ENCODE measurements at regions not wholly inside any gene's neighbourhood (a gene's known extent, or its start where the extent isn't known, plus 50 kb on each side); places are given as distances from the start of the nearest gene placed in this dataset.
"Not testable (repeated sequence)": the region's sequence is repeated elsewhere in the genome, so short reads cannot be mapped to it uniquely, and the experiment has no call there.

GRCh38 chr2:211175956-211176355, 619.6 kb downstream of the CPS1 start:
- no peaks in the 10 kb centered on the region for H3K9me3 Mint-ChIP-seq
- H3K27ac Mint-ChIP-seq = no peak overlapping the region
- no peaks in the 10 kb centered on the region for H3K4me1 Mint-ChIP-seq (ENCODE audit: low read depth)
- no peaks in the 10 kb centered on the region for H3K27me3 Mint-ChIP-seq
- no peak overlapping the region for H3K4me3 Mint-ChIP-seq
- intact Hi-C loops (cut with micrococcal nuclease) = no loop called here
- H3K36me3 Mint-ChIP-seq (ENCODE audit: low read depth) = no peaks in the 10 kb centered on the region

GRCh38 chr2:211176514-211177141, 620.2 kb downstream of the CPS1 start:
- no peaks in the 10 kb centered on the region for H3K9me3 Mint-ChIP-seq
- H3K27me3 Mint-ChIP-seq = no peaks in the 10 kb centered on the region
- no peaks in the 10 kb centered on the region for H3K4me1 Mint-ChIP-seq (ENCODE audit: low read depth)
- H3K27ac Mint-ChIP-seq = no peak overlapping the region
- no peaks in the 10 kb centered on the region for H3K36me3 Mint-ChIP-seq (ENCODE audit: low read depth)
- H3K4me3 Mint-ChIP-seq = no peak overlapping the region
- intact Hi-C loops (cut with micrococcal nuclease) = no loop called here

GRCh38 chr2:211181626-211182025, 625.2 kb downstream of the CPS1 start:
- Mint-ChIP-seq H3K4me3 (no peak overlapping the region), H3K27ac (no peak overlapping the region), H3K4me1 (ENCODE audit: low read depth) (no peaks in the 10 kb centered on the region), H3K36me3 (ENCODE audit: low read depth) (no peaks in the 10 kb centered on the region), H3K27me3 (no peaks in the 10 kb centered on the region), H3K9me3 (no peaks in the 10 kb centered on the region)
- intact Hi-C loops (cut with micrococcal nuclease) = no loop called here

GRCh38 chr2:211187602-211188001, 631.2 kb downstream of the CPS1 start:
- no peaks in the 10 kb centered on the region for H3K36me3 Mint-ChIP-seq (ENCODE audit: low read depth)
- no peaks in the 10 kb centered on the region for H3K27me3 Mint-ChIP-seq
- H3K27ac Mint-ChIP-seq = no peak overlapping the region
- H3K4me3 Mint-ChIP-seq = no peak overlapping the region
- no peaks in the 10 kb centered on the region for H3K9me3 Mint-ChIP-seq
- H3K4me1 Mint-ChIP-seq (ENCODE audit: low read depth) = no peaks in the 10 kb centered on the region
- intact Hi-C loops (cut with micrococcal nuclease) = no loop called here

GRCh38 chr2:211203986-211204385, 647.6 kb downstream of the CPS1 start:
- Mint-ChIP-seq H3K36me3 (ENCODE audit: low read depth) (no peaks in the 10 kb centered on the region), H3K9me3 (peaks cover 15% of the 10 kb centered on the region), H3K4me1 (ENCODE audit: low read depth) (no peaks in the 10 kb centered on the region), H3K4me3 (no peak overlapping the region), H3K27ac (no peak overlapping the region), H3K27me3 (no peaks in the 10 kb centered on the region)
- intact Hi-C loops (cut with micrococcal nuclease) = no loop called here

GRCh38 chr2:211204456-211204855, 648.1 kb downstream of the CPS1 start:
- intact Hi-C loops (cut with micrococcal nuclease) = no loop called here
- H3K4me1 Mint-ChIP-seq (ENCODE audit: low read depth) = no peaks in the 10 kb centered on the region
- H3K27ac Mint-ChIP-seq = no peak overlapping the region
- H3K9me3 Mint-ChIP-seq = peaks cover 15% of the 10 kb centered on the region
- no peaks in the 10 kb centered on the region for H3K36me3 Mint-ChIP-seq (ENCODE audit: low read depth)
- no peaks in the 10 kb centered on the region for H3K27me3 Mint-ChIP-seq
- H3K4me3 Mint-ChIP-seq = no peak overlapping the region

DNA sequence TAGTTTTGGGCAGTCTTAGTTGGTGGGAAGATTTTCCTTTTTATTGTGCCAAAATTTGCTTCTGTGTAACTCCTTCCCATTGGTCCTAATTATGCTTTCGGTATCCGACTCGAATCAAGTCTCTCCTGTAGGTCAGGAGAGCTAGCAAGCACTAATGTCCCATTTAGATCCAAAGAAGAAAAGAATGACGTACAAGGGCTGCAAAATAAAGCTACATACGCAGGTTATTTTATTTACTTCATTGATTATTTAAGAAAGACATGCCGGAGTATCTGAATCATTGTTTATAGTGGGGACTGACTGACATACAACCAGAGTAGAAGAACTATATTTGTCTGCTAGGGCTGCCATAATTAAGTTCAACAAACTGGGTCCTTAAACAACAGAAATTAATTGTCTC, 648.5 kb downstream of the CPS1 start:
- Mint-ChIP-seq H3K4me1 (ENCODE audit: low read depth) (no peaks in the 10 kb centered on the region), H3K9me3 (peaks cover 15% of the 10 kb centered on the region), H3K27ac (no peak overlapping the region), H3K27me3 (no peaks in the 10 kb centered on the region), H3K4me3 (no peak overlapping the region), H3K36me3 (ENCODE audit: low read depth) (no peaks in the 10 kb centered on the region)
- intact Hi-C loops (cut with micrococcal nuclease) = no loop called here

DNA sequence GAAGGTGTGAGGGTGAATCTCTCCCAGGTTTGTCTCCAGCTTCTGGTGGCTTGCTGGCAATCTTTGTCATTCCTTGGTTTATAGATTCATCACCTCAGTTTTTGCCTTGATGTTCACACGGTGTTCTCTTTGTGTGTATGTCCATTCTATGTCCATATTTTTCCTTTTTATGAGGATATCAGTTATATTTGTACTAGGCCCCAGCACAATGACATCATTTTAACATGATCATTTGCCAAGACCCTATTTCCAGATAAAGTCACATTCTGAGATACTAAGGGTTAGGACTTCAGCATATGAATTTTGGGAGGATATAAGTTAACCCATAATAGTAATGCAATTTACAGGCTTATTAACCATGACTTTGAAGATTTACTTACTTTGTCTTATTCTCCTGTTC, 649.0 kb downstream of the CPS1 start:
- no peaks in the 10 kb centered on the region for H3K4me1 Mint-ChIP-seq (ENCODE audit: low read depth)
- H3K4me3 Mint-ChIP-seq = no peak overlapping the region
- no peaks in the 10 kb centered on the region for H3K27me3 Mint-ChIP-seq
- H3K9me3 Mint-ChIP-seq = peaks cover 14% of the 10 kb centered on the region
- no peaks in the 10 kb centered on the region for H3K36me3 Mint-ChIP-seq (ENCODE audit: low read depth)
- no peak overlapping the region for H3K27ac Mint-ChIP-seq
- intact Hi-C loops (cut with micrococcal nuclease) = no loop called here

DNA sequence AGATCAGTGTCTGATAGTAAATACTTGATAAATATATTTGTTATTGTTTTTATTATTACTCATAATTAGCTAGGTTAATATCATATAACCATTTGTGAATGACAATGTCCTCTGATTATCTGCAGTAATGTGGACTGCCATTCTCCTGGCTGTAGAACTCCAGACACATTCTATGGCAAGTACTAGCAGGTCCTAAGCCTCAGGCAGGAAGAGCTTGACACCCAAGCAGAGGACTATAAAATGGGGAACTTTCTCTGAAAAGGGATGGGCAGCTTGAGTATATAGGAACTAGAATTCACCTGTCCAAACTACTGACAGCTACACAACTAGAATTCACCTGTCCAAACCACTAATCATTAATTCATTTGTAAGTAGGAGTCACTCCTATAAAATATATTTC, 649.4 kb downstream of the CPS1 start:
- Mint-ChIP-seq H3K4me1 (ENCODE audit: low read depth) (no peaks in the 10 kb centered on the region), H3K4me3 (no peak overlapping the region), H3K9me3 (peaks cover 9% of the 10 kb centered on the region), H3K27ac (no peak overlapping the region), H3K27me3 (no peaks in the 10 kb centered on the region), H3K36me3 (ENCODE audit: low read depth) (no peaks in the 10 kb centered on the region)
- intact Hi-C loops (cut with micrococcal nuclease) = no loop called here

DNA sequence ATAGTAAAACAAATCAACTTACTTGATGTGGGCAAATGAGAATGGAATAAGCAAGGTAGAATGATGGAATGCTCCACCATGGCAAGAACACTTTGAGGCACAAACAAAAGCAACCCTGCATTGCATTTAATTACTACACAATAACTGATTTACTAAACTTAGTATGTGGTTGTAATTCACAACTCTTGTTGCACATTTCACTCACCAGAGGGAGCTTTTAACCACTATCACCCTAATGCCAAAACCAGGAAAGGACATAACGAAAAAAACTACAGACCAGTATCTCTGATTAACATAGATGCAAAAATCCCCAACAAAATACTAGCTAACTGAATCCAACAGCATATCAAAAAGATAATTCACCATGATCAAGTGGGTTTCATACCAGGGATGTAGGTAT, 659.8 kb downstream of the CPS1 start:
- Mint-ChIP-seq H3K4me1 (ENCODE audit: low read depth) (no peaks in the 10 kb centered on the region), H3K27ac (no peak overlapping the region)

DNA sequence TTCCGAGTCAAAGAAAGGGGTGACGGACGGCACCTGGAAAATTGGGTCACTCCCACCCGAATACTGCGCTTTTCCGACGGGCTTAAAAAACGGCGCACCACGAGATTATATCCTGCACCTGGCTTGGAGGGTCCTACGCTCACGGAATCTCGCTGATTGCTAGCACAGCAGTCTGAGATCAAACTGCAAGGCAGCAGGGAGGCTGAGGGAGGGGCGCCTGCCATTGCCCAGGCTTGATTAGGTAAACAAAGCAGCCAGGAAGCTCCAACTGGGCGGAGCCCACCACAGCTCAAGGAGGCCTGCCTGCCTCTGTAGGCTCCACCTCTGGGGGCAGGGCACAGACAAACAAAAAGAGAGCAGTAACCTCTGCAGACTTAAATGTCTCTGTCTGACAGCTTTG, 663.1 kb downstream of the CPS1 start:
- H3K36me3 Mint-ChIP-seq (ENCODE audit: low read depth); intact Hi-C loops (cut with micrococcal nuclease); H3K4me1 Mint-ChIP-seq (ENCODE audit: low read depth); H3K27me3 Mint-ChIP-seq; H3K27ac Mint-ChIP-seq; H3K4me3 Mint-ChIP-seq: not testable (repeated sequence)
- peaks cover 28% of the 10 kb centered on the region for H3K9me3 Mint-ChIP-seq

More for the DNA sequence above, 659.8 kb downstream of the CPS1 start:
- Mint-ChIP-seq H3K4me3 (no peak overlapping the region), H3K36me3 (ENCODE audit: low read depth) (no peaks in the 10 kb centered on the region), H3K27me3 (no peaks in the 10 kb centered on the region), H3K9me3 (peaks cover 28% of the 10 kb centered on the region)
- intact Hi-C loops (cut with micrococcal nuclease) = no loop called here

GRCh38 chr2:211225784-211226183, 669.4 kb downstream of the CPS1 start:
- intact Hi-C loops (cut with micrococcal nuclease) = no loop called here
- no peak overlapping the region for H3K4me3 Mint-ChIP-seq
- no peaks in the 10 kb centered on the region for H3K4me1 Mint-ChIP-seq (ENCODE audit: low read depth)
- H3K27me3 Mint-ChIP-seq = no peaks in the 10 kb centered on the region
- peaks cover 27% of the 10 kb centered on the region for H3K9me3 Mint-ChIP-seq
- H3K36me3 Mint-ChIP-seq (ENCODE audit: low read depth) = no peaks in the 10 kb centered on the region
- H3K27ac Mint-ChIP-seq = no peak overlapping the region

GRCh38 chr2:211228559-211228958, 672.2 kb downstream of the CPS1 start:
- Mint-ChIP-seq H3K4me3 (no peak overlapping the region), H3K4me1 (ENCODE audit: low read depth) (no peaks in the 10 kb centered on the region), H3K36me3 (ENCODE audit: low read depth) (no peaks in the 10 kb centered on the region), H3K27me3 (no peaks in the 10 kb centered on the region), H3K27ac (no peak overlapping the region), H3K9me3 (peaks cover 32% of the 10 kb centered on the region)
- intact Hi-C loops (cut with micrococcal nuclease) = no loop called here

DNA sequence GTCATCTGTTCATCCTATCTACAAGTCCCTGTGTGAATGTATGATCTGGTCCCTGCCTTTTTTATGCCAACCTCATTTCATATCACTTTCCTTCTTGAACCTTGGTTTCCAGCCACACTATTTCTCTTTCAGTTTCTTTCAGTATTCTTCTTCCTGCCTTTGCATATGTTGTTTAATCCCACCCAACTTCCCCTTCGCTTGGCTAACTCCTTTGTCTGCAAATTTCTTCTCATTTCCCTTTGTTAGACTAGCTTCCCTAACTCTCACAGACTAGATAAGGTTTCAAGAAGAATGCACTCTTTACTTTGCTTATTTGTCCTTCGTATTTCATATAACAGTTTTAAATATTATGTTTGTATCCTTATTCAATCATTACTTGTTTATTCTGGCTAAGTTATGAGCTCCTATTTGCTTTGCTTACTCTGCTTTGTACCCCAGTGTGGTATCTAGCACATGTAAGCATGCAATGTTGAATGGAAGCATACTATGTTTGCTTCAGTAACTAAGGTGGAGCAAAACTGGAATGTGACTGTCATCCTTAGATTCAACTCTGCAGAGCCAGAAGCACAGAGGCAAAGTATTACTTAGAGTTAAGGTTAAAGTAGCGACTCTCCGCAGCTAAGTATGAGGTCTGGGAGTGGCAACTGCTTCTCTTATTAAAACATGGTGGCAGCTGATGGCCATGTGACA, 681.3 kb downstream of the CPS1 start:
- Mint-ChIP-seq H3K27ac (no peak overlapping the region), H3K27me3 (no peaks in the 10 kb centered on the region), H3K36me3 (ENCODE audit: low read depth) (no peaks in the 10 kb centered on the region), H3K4me1 (ENCODE audit: low read depth) (no peaks in the 10 kb centered on the region), H3K4me3 (no peak overlapping the region), H3K9me3 (peaks cover 15% of the 10 kb centered on the region)
- intact Hi-C loops (cut with micrococcal nuclease) = no loop called here

GRCh38 chr2:211241891-211242290, 685.5 kb downstream of the CPS1 start:
- no peak overlapping the region for H3K27ac Mint-ChIP-seq
- no peaks in the 10 kb centered on the region for H3K36me3 Mint-ChIP-seq (ENCODE audit: low read depth)
- H3K4me1 Mint-ChIP-seq (ENCODE audit: low read depth) = no peaks in the 10 kb centered on the region
- H3K4me3 Mint-ChIP-seq = no peak overlapping the region
- intact Hi-C loops (cut with micrococcal nuclease) = no loop called here
- H3K9me3 Mint-ChIP-seq = peaks cover 16% of the 10 kb centered on the region
- H3K27me3 Mint-ChIP-seq = no peaks in the 10 kb centered on the region
